GM18858 (cell line): ENCODE measurements at regions not wholly inside any gene's neighbourhood (a gene's known extent, or its start where the extent isn't known, plus 50 kb on each side); places are given as distances from the start of the nearest gene placed in this dataset.
A peak's percentile ranks its signal among the peaks of the same experiment; 100 is the strongest.
"Not testable (repeated sequence)": the region's sequence is repeated elsewhere in the genome, so short reads cannot be mapped to it uniquely, and the experiment has no call there.

ENCODE experiments used
- ATAC-seq: cut with Tn5 transposase; IDR thresholded peaks from one replicate; pipeline ENCODE4 v1.9.1; 2021; ENCODE audit not compliant: unreplicated experiment

DNA sequence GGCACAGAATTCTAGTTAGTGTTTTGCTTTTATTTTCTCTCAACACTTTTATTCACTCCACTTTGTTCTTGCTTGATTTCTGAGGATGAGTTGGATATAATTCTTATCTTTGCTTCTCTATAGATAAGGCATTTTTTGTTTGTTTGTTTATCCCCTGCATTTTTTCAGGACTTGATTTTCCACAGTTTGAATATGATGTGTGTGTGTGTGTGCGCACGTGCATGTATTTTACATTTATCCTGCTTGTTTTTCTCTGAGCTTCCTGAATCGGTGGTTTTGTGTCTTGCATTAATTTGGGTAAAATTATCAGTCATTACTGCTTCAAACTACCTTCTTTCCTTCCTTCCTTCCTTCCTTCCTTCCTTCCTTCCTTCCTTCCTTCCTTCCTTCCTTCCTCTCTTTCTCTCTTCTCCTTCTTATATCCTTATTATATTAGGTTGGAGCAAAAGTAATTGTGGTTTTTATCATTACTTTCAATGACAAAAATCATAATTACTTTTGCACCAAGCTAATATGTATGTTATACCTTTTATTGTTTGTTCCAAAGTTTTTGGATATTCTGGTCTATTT lies 679.9 kb upstream of the RAG2 start:
- no peak for ATAC-seq

DNA sequence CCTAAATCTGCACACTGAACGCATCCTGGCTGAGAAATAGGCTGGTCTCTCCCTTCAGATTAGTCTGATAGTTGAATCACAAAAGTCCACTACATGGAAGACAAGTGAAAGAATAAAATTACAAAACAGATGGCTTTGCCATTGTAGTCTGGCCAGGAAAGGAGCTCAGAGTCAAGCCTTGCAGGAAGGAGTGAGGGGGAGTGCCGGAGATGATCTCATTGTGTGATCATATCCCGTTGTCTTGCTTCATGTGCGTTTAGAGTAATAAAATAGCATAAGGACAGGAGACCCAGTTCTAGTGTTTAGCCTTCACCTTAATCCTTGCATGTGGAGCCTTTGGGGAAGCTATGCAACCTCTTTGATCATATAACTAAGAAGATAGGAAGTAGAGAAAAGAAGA lies 666.7 kb upstream of the RAG2 start:
- no peak for ATAC-seq

DNA sequence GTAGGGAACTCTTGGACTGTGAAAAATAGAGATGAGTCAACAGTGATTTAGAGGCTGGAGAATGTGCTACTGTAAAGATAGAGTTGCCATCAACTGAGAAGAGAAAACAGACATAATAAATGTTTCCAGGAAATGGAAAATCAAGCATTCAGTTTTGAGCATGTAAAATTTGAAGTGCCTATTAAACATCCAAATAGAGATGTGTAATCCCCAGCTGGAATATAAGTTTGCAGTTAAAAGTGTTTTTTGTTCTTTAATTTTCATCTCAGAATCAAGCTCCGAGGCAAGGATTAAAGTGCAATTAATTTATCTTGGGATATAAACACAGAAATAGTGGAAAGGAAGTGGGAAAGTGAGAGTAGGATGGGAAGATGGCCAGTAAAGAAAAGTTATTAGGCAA lies 666.0 kb upstream of the RAG2 start:
- no peak for ATAC-seq

DNA sequence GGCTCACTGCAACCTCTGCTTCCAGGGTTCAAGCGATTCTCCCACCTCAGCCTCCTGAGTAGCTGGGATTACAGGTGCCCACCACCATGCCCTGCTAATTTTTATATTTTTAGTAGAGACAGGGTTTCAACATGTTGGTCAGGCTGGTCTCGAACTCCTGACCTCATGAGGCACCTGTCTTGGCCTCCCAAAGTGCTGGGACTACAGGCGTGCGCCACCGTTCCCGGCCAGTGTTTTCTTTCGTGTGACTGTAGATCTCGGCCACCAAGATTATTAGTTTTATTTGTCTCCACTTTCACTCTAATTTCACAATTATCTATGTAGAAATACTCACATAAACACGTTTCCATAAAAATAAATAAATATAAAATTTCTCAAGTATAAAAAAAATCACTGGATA lies 665.4 kb upstream of the RAG2 start:
- not testable (repeated sequence) for ATAC-seq

DNA sequence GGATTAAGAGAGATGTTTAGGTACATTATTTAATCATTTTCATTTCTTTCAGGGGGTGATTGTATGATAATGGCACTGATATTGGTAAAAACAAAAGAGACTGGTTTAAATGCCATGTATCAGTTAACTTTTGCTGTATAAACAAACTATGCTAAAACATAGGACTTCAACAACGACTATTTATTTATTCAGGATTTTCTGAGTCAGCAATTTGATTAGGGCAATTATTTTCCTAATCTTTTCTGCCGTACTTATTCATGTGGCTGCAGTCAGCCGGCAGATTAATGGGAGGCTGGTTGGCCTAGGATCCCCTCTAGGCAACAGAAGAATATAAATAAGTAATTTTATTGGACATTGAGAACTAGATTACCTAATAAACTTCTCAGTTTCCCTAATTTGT lies 661.7 kb upstream of the RAG2 start:
- no peak for ATAC-seq

DNA sequence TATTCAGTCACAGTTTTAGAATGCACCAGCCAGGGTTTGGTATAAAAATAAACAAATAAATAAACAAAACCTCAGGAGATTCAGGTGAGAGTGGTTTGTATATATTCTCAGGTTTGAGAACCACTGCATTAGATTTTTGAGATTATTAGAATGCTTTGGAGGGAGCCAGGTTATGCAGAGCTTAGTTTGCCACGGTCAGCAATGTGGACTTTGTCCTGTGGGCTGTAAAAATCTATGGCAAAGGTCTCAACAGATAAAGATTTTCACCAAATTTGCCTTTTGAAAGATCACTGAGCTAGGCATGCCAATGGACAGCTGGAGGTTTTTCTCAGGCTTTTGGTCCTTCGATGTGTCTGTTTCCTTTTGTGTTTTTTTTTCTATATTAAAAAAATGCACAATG lies 650.1 kb upstream of the RAG2 start:
- no peak for ATAC-seq

DNA sequence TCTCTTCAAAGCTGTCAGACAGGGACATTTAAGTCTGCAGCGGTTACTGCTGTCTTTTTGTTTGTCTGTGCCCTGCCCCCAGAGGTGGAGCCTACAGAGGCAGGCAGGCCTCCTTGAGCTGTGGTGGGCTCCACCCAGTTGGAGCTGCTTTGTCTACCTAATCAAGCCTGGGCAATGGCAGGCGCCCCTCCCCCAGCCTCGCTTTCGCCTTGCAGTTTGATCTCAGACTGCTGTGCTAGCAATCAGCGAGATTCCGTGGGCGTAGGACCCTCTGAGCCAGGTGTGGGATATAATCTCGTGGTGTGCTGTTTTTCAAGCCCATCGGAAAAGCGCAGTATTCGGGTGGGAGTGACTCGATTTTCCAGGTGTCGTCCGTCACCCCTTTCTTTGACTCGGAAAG lies 648.1 kb upstream of the RAG2 start:
- not testable (repeated sequence) for ATAC-seq

DNA sequence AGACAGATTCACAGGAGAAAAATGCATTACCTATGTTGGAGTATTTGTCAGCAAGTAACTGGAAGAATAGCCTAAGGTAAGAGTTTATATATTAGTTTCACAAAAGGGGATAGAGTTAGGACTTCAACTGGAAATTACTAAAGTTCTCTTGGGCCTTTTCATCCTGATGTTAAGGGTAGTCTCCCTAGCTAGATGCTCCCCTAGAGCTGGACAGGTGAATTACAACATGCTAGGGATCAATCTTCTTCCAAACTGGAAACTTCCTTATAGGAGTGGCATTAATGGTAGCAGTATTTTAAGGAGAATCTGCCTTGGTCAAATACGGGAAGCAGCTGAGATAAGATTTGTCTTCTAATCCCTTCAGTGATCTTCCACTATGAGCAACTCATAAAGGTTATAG lies 632.8 kb upstream of the RAG2 start:
- no peak for ATAC-seq

DNA sequence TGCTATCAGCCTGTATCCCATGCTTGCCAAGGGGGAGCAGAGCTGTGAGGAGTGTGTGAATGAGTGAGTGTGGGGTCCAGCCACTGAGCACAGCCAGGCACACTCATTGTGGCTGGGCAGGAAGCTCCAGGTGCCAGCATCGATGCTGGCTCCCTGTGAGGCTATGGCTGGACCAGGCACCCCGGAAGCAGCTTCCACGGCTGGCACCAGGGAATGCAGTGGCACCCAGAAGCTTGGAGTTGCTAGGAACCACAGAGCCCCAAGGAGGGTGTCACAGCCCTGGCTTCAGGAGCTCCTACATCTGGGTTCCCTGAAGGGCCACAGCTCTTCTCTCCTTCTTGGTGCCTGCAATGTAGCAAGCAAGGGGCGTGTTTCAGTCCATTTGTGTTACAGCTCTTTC lies 625.9 kb upstream of the RAG2 start:
- no peak for ATAC-seq

DNA sequence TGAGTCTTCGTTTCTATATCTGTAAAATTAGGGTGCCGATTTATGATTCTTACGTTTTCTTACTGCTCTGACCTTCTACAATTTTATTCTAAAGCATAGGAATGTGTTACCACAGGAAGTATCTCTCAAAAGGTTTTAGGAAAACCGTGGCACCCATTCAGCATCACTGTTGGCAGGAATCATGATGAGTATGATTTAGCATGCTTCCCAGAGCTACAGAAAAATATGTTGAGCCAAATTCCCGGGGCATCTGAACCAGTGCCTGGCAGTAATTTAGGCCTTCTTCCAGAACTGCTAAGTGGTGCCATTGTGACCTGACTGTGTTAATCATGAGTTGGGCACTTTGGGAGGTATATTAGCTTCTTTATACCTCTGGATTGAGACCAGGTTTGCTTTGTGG lies 605.0 kb upstream of the RAG2 start:
- no peak for ATAC-seq

DNA sequence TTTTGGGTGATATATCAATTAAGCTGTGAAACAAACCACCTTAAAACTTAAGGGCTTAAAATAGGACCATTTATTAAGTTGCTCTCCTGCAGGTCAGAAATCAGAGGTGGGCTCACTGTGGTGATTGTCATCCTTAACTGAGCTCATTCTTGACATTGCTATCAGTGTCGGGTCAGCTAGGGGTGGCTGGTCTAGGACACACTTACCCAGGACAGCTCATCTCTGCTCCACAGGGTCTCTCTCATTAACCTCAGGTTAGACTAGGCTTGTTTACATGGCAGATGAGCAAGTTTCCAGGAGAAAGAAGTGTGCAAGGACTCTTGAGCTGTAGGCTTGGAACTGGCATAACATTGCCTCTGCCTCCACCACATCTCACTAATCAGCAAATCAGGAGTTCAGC lies 601.0 kb upstream of the RAG2 start:
- no peak for ATAC-seq

DNA sequence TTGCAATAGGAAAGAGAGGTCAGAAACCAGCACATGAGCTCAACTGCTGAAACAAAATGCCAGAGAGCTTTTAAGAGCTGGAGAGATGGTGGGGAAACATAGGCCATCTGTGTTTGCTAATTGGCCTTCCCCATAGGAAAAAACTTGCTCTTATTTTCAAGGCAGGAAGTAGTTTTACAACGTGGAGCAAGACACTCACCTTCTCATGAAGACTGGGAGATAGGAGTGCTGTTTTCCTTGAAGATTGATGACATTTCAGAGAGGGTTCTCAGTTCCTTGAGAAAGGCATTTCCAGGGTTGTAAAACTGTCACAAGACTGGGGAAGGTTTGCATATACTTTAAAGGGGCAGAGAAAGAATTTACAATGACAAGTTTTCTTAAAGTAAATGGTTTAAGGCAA lies 586.3 kb upstream of the RAG2 start:
- ATAC-seq: no peak

DNA sequence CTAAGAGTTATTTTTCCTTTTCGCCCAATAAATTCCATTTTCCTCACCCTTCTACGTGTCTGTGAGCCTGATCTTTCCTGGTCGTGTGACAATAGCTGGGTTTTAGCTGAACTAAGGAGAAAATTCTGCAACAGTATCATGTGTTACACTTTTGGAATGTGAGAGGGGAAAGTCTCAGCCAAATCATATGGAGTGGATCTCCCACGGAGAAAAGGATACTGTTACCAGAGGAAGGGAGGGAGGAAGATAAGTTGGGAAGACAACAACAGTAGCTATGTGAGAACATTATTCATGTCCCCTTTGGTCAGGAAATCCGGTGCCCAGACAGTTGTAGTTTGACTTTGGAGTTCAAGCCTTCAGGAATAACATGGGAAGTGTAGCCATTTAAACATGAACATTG lies 584.0 kb upstream of the RAG2 start:
- ATAC-seq: no peak

DNA sequence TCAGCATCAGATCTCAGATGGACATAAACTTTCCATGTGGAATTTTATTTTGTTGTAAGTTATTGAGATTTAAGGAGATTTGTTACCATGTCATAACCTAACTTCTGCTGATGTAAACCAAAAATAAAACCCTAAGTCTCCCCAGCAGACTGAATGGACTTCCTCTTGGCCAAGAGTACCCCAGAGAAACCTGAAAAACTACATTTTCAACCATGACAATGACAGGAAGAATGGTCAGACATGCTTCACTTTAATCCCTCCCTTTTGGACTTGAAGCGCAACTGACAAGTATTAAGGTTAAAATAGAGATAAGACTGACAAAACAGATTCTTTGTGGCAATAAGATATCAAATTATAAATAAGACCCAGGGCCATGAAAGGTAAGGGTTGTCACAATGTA lies 579.7 kb upstream of the RAG2 start:
- no peak for ATAC-seq

DNA sequence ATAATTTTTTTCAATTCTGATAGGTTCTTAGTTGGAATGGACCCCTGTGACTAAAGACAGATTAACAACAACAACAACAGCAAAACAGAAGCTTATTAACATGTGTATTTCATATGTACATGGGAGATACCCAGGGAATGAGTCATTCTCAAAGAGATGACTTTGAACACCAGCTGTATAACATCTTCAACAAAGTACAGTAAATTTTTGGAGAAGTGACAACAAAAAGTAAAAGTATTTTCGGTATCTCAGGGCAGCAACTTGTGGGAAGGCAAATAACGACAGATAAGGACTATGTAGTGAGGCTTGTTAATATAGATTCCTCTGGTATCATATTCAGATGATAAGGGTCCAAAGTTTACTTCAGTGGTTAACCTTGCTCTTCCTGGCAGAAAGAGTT lies 573.4 kb upstream of the RAG2 start:
- no peak for ATAC-seq

DNA sequence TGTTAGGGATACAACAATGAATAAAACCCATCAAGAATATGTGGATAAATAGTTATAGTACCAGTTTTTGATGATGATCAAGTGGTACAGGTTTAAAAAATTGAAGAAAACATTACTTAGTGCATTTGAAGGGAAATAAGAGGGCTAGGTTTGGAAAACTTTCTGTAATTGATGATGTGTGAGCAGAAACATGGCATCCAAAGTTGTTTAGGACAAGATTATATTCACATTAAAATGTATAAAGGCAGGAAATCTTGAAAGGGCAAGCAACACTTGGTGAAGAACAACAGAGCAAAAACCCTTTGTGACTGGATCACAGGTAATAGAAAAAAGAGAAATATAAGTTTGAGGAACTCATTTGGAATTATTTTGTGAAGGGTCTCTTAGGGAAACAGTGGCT lies 572.3 kb upstream of the RAG2 start:
- no peak for ATAC-seq

DNA sequence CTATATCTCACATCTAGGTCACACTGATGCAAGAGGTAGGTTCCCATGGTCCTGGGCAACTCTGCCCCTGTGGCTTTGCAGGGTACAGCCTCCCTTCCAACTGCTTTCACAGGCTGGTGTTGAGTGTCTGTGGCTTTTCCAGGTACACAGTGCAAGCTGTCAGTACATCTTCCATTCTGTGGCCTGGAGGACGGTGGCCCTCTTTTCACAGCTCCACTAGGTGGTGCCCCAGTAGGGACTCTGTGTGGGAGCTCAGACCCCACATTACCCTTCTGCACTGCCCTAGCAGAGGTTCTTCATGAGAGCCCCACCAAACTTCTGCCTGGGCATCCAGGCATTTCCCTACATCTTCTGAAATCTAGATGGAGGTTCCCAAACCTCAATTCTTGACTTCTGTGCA lies 547.4 kb upstream of the RAG2 start:
- not testable (repeated sequence) for ATAC-seq

DNA sequence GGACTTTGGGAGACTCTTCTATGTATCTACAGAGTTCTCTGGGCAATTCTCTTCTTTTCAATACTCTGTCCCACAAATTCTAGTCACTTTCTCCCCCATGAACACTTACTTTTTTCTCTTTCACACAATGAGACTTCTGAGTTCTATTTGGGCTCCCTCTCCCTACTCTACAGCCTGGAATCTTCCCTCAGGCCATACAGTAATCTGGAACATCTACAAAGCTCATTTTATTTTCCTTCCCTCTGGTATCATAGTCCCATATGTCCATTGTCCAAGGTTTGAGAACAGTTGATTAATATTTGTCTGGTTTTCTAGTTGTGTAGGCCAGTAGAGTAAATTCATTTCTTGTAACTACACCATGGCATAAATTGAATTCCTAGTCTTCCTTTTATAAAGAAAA lies 544.6 kb upstream of the RAG2 start:
- ATAC-seq: no peak

DNA sequence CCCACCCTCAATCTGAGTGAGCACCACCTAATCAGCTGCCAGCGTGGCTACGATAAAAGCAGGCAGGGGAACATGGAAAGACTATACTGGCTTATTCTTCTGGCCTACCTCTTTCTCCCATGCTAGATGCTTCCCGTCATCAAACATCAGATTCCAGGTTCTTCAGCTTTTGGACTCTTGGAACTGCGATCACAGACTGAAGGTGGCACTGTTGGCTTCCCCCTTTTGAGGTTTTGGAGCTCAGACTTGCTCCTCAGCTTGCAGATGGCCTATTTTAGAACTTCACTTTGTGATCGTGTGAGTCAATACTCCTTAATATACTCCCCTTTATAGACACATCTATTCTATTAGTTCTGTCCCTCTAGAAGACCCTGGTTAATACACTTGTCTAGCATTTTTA lies 543.7 kb upstream of the RAG2 start:
- ATAC-seq: no peak

DNA sequence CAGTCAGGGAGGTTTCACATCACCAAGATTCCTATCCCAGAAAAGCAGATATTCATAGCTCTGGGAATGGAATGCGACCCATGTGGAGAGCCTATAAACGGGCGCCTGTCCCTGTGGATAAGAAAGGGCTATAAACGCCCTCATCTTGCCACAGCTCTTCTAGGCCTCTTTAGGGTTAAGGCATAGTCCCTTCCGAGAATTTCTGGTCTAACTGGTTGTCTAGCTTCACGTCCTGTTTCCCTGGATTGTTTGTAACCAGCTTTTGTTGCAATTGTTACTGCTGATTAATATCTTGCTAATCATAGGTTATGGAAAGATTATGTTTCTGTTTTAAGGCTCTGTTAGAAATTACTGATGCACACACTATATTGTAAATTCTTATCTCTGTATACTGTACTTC lies 537.6 kb upstream of the RAG2 start:
- ATAC-seq: not testable (repeated sequence)

DNA sequence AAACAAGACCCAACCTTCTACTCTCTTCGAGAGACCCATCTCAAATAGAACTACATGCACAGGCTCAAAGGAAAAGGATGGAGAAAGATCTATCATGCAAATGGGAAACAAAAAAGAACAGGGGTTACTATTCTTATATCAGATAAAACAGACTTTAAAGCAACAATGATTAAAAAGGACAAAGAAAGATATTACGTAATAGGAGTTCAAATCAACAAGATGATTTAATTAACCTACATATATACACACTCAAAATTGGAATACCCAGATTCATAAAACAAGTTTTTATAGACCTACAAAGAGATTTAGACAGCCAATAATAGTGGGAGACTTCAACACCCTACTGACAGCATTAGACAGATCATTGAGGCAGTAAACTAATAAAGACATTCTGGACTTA lies 536.6 kb upstream of the RAG2 start:
- ATAC-seq: no peak

DNA sequence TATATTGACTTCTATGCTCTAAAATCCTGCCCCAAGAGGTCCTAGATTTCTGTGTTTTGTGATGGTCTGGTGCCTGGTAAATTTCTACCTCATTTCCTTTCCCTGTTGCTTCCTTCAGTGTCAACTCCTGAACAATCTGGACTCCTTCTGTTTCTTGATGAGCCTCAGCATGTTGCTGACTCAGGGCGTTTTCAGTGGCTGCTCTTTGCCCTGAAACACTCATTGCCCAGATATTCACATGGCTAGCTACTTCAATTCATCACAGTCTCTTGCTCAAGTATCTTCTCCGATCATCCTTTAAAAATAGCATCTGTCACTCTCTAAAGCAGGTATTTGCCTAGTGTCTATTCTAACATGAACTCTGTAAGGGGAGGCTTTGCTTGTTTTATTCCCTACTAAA lies 526.3 kb upstream of the RAG2 start:
- no peak for ATAC-seq

DNA sequence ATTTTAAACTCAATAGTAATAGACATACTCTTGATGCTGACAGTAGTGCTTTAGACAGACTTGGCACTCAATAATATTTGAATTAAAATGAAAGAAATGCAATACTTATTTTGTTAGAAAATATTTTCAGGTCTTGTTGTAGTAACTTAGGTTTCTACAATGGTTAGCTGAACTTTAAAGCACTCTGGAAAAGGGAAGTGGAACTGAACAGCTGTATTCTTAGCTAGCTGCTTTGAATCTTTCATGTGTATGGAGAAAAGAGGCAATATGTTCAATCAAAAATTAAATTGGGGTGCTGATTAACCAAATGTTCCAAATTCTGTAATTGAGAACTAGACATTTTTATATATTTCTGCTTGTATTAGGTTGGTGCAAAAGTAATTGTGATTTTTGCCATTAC lies 517.9 kb upstream of the RAG2 start:
- ATAC-seq: peak; percentile 47

DNA sequence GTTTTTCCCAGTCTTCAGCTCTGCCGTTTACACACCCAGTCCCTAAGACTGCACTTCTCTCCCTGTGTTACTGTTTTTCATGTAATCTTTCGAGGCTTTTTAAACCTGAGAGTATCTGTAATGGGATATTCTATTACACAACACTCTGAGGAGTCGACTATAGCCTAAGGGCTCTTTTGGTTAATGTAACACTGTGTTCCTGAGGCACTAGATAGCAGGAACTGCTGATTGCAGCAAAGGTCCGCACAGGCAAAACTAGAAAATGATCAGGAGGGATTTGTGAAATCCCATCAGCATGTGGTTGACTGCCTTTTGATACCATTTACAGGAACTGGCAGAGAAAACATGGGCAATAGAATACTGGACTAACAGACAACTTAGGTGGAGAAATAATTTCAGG lies 512.3 kb upstream of the RAG2 start:
- ATAC-seq: no peak
